SK-N-SH (cell line): ENCODE measurements at regions not wholly inside any gene's neighbourhood (a gene's known extent, or its start where the extent isn't known, plus 50 kb on each side); places are given as distances from the start of the nearest gene placed in this dataset.

ENCODE experiments used
- CTCF ChIA-PET: fragments of 300-600, 350-600 bp; formaldehyde crosslinking; extraction: SDS; loops from one replicate; lab custom pipeline; 2021; lab: Yijun Ruan, JAX
- POLR2A ChIA-PET: fragments of 350-600 bp; sonication (Branson Sonifier 250); formaldehyde crosslinking; extraction: SDS; loops from one replicate; lab custom pipeline; 2020; ENCODE audit warnings: antibody characterized with exemption, inconsistent platforms; lab: Yijun Ruan, JAX
- DNase-seq: peaks from one replicate; pipeline ENCODE4 v3.0.0; 2012
- H2AFZ ChIP-seq: fragments of 200-600 bp; sonication (generic); 2 replicates; pipeline ENCODE4 v1.8.1; 2016; ENCODE audit warnings: antibody characterized with exemption, mild to moderate bottlenecking, low read depth
- H3F3A ChIP-seq: fragments of 200-600 bp; sonication (generic); replicated peaks from 2 replicates; pipeline ENCODE3; 2016; ENCODE audit warnings: antibody characterized with exemption, mild to moderate bottlenecking; ENCODE audit not compliant: insufficient read depth
- H3K27ac ChIP-seq, 2 experiments: fragments of 200-500 bp in 1 of 2; fragments of 200-600 bp in 1 of 2; sonication (Bioruptor generic) in 1 of 2; sonication (generic), shearing (Covaris generic) in 1 of 2; 2 replicates each; pipeline versions ENCODE4 v1.5.1 to v1.6.1; 2014 to 2016; ENCODE audit warnings: low read depth in 2 of 2, inconsistent platforms in 1 of 2, low read length in 1 of 2, mild to moderate bottlenecking in 1 of 2, mixed read lengths in 1 of 2
- H3K27me3 ChIP-seq: fragments of 200-600 bp; sonication (generic), shearing (Covaris generic); 2 replicates; pipeline ENCODE4 v1.6.1; 2016; ENCODE audit warnings: mixed run types; ENCODE audit not compliant: insufficient read depth
- H3K36me3 ChIP-seq, 2 experiments: fragments of 200-500 bp in 1 of 2; fragments of 200-600 bp in 1 of 2; sonication (Bioruptor generic) in 1 of 2; sonication (generic) in 1 of 2; replicated peaks in 1 of 2; 2 replicates each; pipeline versions ENCODE3 to v1.5.1; 2014 to 2016; ENCODE audit warnings: low read length in 1 of 2, mild to moderate bottlenecking in 1 of 2; ENCODE audit not compliant: insufficient read depth in 2 of 2, control insufficient read depth in 1 of 2
- H3K4me1 ChIP-seq, 2 experiments: fragments of 200-500 bp in 1 of 2; fragments of 200-600 bp in 1 of 2; sonication (Bioruptor generic) in 1 of 2; sonication (generic), shearing (Covaris generic) in 1 of 2; 2 replicates each; pipeline versions ENCODE4 v1.5.1 to v1.6.1; 2014 to 2016; ENCODE audit warnings: low read depth in 1 of 2, low read length in 1 of 2, mixed run types in 1 of 2; ENCODE audit not compliant: insufficient read depth in 2 of 2, control insufficient read depth in 1 of 2
- H3K4me2 ChIP-seq: fragments of 200-600 bp; sonication (generic), shearing (Covaris generic); 2 replicates; pipeline ENCODE4 v1.6.1; 2017; ENCODE audit warnings: mixed run types
- H3K4me3 ChIP-seq, 2 experiments: fragments of 200-500 bp in 1 of 2; fragments of 200-600 bp in 1 of 2; sonication (Bioruptor generic) in 1 of 2; sonication (generic), shearing (Covaris generic) in 1 of 2; 2 replicates each; pipeline versions ENCODE4 v1.5.1 to v1.8.1; 2014 to 2016; ENCODE audit warnings: low read depth in 2 of 2, inconsistent platforms in 1 of 2, low read length in 1 of 2, mild to moderate bottlenecking in 1 of 2, mixed read lengths in 1 of 2, moderate library complexity in 1 of 2
- H3K79me2 ChIP-seq: fragments of 200-600 bp; sonication (generic); 2 replicates; pipeline ENCODE4 v1.8.1; 2017; ENCODE audit warnings: mild to moderate bottlenecking; ENCODE audit not compliant: insufficient read depth
- H3K9ac ChIP-seq: fragments of 200-600 bp; sonication (generic); 2 replicates; pipeline ENCODE4 v1.6.1; 2017; ENCODE audit warnings: mixed run types
- H3K9me2 ChIP-seq: fragments of 200-600 bp; sonication (generic); 2 replicates; pipeline ENCODE4 v1.6.1; 2017; ENCODE audit warnings: mixed run types
- H3K9me3 ChIP-seq: fragments of 200-600 bp; sonication (generic); 2 replicates; pipeline ENCODE4 v1.6.1; 2017; ENCODE audit warnings: mixed run types, mild to moderate bottlenecking, moderate library complexity
- H4K20me1 ChIP-seq: fragments of 200-600 bp; sonication (generic); 2 replicates; pipeline ENCODE4 v1.6.1; 2017; ENCODE audit warnings: mild to moderate bottlenecking, mixed run types; ENCODE audit not compliant: insufficient read depth
- ELF1 ChIP-seq: IDR thresholded peaks from 2 replicates; pipeline ENCODE4 v1.4.0; 2012
- EP300 ChIP-seq, 2 experiments: IDR thresholded peaks; 2 replicates each; pipeline versions ENCODE4 v1.4.0 to v1.6.1; 2012; ENCODE audit warnings: borderline replicate concordance in 1 of 2, low read depth in 1 of 2, low read length in 1 of 2
- FOSL2 ChIP-seq: IDR thresholded peaks from 2 replicates; pipeline ENCODE4 v1.4.0; 2012; ENCODE audit warnings: low read depth, mild to moderate bottlenecking, moderate library complexity, borderline replicate concordance
- FOXM1 ChIP-seq: IDR thresholded peaks from 2 replicates; pipeline ENCODE4 v1.4.0; 2012; ENCODE audit warnings: low read depth, mild to moderate bottlenecking
- GATA2 ChIP-seq: sonication (generic); formaldehyde crosslinking; IDR thresholded peaks from 2 replicates; pipeline ENCODE4 v1.5.0; 2020; ENCODE audit warnings: mild to moderate bottlenecking, missing genetic modification reagents
- JUND ChIP-seq: IDR thresholded peaks from 2 replicates; pipeline ENCODE4 v1.4.0; 2012
- MEF2A ChIP-seq: IDR thresholded peaks from 2 replicates; pipeline ENCODE4 v1.4.0; 2012; ENCODE audit warnings: low read depth, borderline replicate concordance
- NFIC ChIP-seq: IDR thresholded peaks from 2 replicates; pipeline ENCODE4 v1.4.0; 2012; ENCODE audit warnings: borderline replicate concordance
- NRF1 ChIP-seq: IDR thresholded peaks from 2 replicates; pipeline ENCODE4 v1.6.1; 2012; ENCODE audit warnings: low read depth, mild to moderate bottlenecking, low read length
- POLR2AphosphoS5 ChIP-seq: IDR thresholded peaks from 2 replicates; pipeline ENCODE4 v1.6.1; 2012; ENCODE audit warnings: low read depth, low read length
- RAD21 ChIP-seq: IDR thresholded peaks from 2 replicates; pipeline ENCODE4 v1.6.1; 2012; ENCODE audit warnings: mild to moderate bottlenecking, low read length
- RXRA ChIP-seq: IDR thresholded peaks from 2 replicates; pipeline ENCODE4 v1.4.0; 2012; ENCODE audit warnings: low read depth, mild to moderate bottlenecking, borderline replicate concordance
- SMC3 ChIP-seq: IDR thresholded peaks from 2 replicates; pipeline ENCODE4 v1.6.1; 2012; ENCODE audit warnings: low read depth, low read length, improper control_type of control experiment
- TEAD4 ChIP-seq: IDR thresholded peaks from 2 replicates; pipeline ENCODE4 v1.4.0; 2012; ENCODE audit warnings: mild to moderate bottlenecking, borderline replicate concordance; ENCODE audit not compliant: insufficient read depth
- YY1 ChIP-seq: IDR thresholded peaks from 2 replicates; pipeline ENCODE4 v1.4.0; 2012; ENCODE audit warnings: low read depth, mild to moderate bottlenecking
- ZBTB33 ChIP-seq: IDR thresholded peaks from 2 replicates; pipeline ENCODE4 v1.4.0; 2012; ENCODE audit warnings: low read depth, borderline replicate concordance
- WGBS: methylation state at CpG from one replicate; pipeline ENCODE4 v1.1.6; 2017; ENCODE audit warnings: low lambda C conversion rate; 5-methylcytosine and 5-hydroxymethylcytosine counted together
- TF ChIP-seq, protein P1 (sequence below): fragments of 150-350 bp; IDR thresholded peaks from 2 replicates; pipeline ENCODE4 v1.6.1; 2016; ENCODE audit warnings: mild to moderate bottlenecking, low read depth, low read length
- TF ChIP-seq, protein P2 (sequence below): IDR thresholded peaks from 2 replicates; pipeline ENCODE4; 2012
- TF ChIP-seq, protein P3 (sequence below): IDR thresholded peaks from 2 replicates; pipeline ENCODE4 v1.4.0; 2012; ENCODE audit warnings: low read depth
- TF ChIP-seq, protein P4 (sequence below): fragments of 150-350 bp; IDR thresholded peaks from 2 replicates; pipeline ENCODE4 v1.6.1; 2017; ENCODE audit warnings: antibody characterized with exemption, low read length, low read depth, borderline replicate concordance

DNA sequence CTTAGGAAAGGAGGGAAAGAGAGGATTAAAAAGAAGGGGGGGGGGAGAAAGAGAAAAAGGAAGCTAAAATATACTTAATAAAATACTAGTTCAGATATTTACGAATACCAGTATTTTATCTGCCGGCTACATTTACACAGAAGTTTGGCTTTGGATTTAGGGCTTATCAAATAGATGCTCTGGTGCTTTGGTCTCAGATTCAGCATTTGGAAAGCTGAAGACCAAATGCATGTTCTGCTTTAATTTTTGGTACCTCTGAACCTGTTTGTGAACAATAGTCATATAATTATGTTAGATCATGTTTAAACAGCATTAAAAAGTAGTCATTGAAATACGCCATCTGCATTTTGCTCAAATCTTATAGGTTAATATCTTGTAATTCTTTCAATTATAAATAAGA is 786.0 kb upstream of the CITED2 start (continued):
- TF ChIP-seq, protein P1, sequence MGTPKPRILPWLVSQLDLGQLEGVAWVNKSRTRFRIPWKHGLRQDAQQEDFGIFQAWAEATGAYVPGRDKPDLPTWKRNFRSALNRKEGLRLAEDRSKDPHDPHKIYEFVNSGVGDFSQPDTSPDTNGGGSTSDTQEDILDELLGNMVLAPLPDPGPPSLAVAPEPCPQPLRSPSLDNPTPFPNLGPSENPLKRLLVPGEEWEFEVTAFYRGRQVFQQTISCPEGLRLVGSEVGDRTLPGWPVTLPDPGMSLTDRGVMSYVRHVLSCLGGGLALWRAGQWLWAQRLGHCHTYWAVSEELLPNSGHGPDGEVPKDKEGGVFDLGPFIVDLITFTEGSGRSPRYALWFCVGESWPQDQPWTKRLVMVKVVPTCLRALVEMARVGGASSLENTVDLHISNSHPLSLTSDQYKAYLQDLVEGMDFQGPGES = no peak
- TF ChIP-seq POLR2AphosphoS5 = no peak
- no peak for TF ChIP-seq YY1
- TF ChIP-seq FOSL2 = no peak
- no peak for TF ChIP-seq EP300 (IDR thresholded peaks at IDR 0.05; ENCODE audit: borderline replicate concordance in 1 of 2, low read depth in 1 of 2, low read length in 1 of 2)
- TF ChIP-seq GATA2 (CRISPR knock-in tag) = no peak
- TF ChIP-seq ZBTB33 = no peak

GRCh38 chr6:140156131-140156530 is 781.7 kb upstream of the CITED2 start:
- H3K27ac ChIP-seq = no peak overlapping the region
- no peak for DNase-seq
- H3F3A ChIP-seq = no peaks in the 10 kb centered on the region
- no peaks in the 10 kb centered on the region for H3K4me1 ChIP-seq
- TF ChIP-seq GATA2 (CRISPR knock-in tag) (no peak), JUND (no peak)
- H3K4me2 ChIP-seq = no peak overlapping the region
- no peaks in the 10 kb centered on the region for H3K9me3 ChIP-seq
- no peaks in the 10 kb centered on the region for H3K27me3 ChIP-seq
- no peaks in the 10 kb centered on the region for H4K20me1 ChIP-seq
- no peaks in the 10 kb centered on the region for H3K79me2 ChIP-seq
- WGBS = 88% methylated on average over 6 of the region's 6 CpGs
- H3K36me3 ChIP-seq = no peaks in the 10 kb centered on the region
- no peak overlapping the region for H2AFZ ChIP-seq
- H3K9ac ChIP-seq = no peak overlapping the region
- ChIA-PET CTCF (no interaction called here), POLR2A (no interaction called here)
- H3K9me2 ChIP-seq = no peaks in the 10 kb centered on the region
- no peak overlapping the region for H3K4me3 ChIP-seq

GRCh38 chr6:140155451-140156126 is 781.1 kb upstream of the CITED2 start:
- Histone ChIP-seq H3K4me2 (no peak overlapping the region), H3K9me3 (no peaks in the 10 kb centered on the region), H3K27ac (no peak overlapping the region), H3K4me1 (no peaks in the 10 kb centered on the region), H3K4me3 (no peak overlapping the region), H3K27me3 (no peaks in the 10 kb centered on the region), H3F3A (no peaks in the 10 kb centered on the region), H3K79me2 (no peaks in the 10 kb centered on the region), H3K36me3 (no peaks in the 10 kb centered on the region), H4K20me1 (no peaks in the 10 kb centered on the region), H3K9me2 (no peaks in the 10 kb centered on the region), H2AFZ (no peak overlapping the region), H3K9ac (no peak overlapping the region)
- DNase-seq = no peak
- ChIA-PET CTCF (no interaction called here), POLR2A (no interaction called here)
- TF ChIP-seq, protein P2, sequence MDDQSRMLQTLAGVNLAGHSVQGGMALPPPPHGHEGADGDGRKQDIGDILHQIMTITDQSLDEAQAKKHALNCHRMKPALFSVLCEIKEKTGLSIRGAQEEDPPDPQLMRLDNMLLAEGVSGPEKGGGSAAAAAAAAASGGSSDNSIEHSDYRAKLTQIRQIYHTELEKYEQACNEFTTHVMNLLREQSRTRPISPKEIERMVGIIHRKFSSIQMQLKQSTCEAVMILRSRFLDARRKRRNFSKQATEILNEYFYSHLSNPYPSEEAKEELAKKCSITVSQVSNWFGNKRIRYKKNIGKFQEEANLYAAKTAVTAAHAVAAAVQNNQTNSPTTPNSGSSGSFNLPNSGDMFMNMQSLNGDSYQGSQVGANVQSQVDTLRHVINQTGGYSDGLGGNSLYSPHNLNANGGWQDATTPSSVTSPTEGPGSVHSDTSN = no peak
- no peak for TF ChIP-seq SMC3
- no peak for TF ChIP-seq MEF2A
- no peak for TF ChIP-seq GATA2 (CRISPR knock-in tag)
- no peak for TF ChIP-seq POLR2AphosphoS5
- TF ChIP-seq, protein P3, sequence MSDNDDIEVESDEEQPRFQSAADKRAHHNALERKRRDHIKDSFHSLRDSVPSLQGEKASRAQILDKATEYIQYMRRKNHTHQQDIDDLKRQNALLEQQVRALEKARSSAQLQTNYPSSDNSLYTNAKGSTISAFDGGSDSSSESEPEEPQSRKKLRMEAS = no peak
- no peak for TF ChIP-seq NFIC
- TF ChIP-seq RXRA = no peak
- TF ChIP-seq ELF1 = no peak
- no peak for TF ChIP-seq FOXM1
- TF ChIP-seq NRF1 = no peak
- TF ChIP-seq RAD21 = no peak
- no peak for TF ChIP-seq TEAD4
- TF ChIP-seq, protein P4, sequence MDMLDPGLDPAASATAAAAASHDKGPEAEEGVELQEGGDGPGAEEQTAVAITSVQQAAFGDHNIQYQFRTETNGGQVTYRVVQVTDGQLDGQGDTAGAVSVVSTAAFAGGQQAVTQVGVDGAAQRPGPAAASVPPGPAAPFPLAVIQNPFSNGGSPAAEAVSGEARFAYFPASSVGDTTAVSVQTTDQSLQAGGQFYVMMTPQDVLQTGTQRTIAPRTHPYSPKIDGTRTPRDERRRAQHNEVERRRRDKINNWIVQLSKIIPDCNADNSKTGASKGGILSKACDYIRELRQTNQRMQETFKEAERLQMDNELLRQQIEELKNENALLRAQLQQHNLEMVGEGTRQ = no peak
- TF ChIP-seq, protein P1 = no peak
